H1 (cell line): ENCODE measurements at regions not wholly inside any gene's neighbourhood (a gene's known extent, or its start where the extent isn't known, plus 50 kb on each side); places are given as distances from the start of the nearest gene placed in this dataset.

Experiments
- CHD1 ChIP-seq: IDR thresholded peaks from 2 replicates; pipeline ENCODE4 v1.6.1; 2012; ENCODE audit warnings: low read depth, low read length, improper control_type of control experiment
- E2F6 ChIP-seq: IDR thresholded peaks from 2 replicates; pipeline ENCODE4 v1.6.1; 2012; ENCODE audit warnings: inconsistent platforms
- FOSL1 ChIP-seq: IDR thresholded peaks from 2 replicates; pipeline ENCODE4 v1.6.1; 2011; ENCODE audit warnings: mild to moderate bottlenecking, low read depth, low read length, moderate library complexity; ENCODE audit not compliant: insufficient read depth
- KDM5A ChIP-seq: fragments of 200-600 bp; IDR thresholded peaks from 2 replicates; pipeline ENCODE4 v1.7.1; 2012; ENCODE audit warnings: mild to moderate bottlenecking, low read length, inconsistent platforms, mixed read lengths
- MAFK ChIP-seq: IDR thresholded peaks from 2 replicates; pipeline ENCODE4 v1.6.1; 2012; ENCODE audit warnings: low read depth, mild to moderate bottlenecking, improper control_type of control experiment, low read length
- POLR2A ChIP-seq, 2 experiments: IDR thresholded peaks; 1 replicate in 1 of 2; 2 replicates in 1 of 2; pipeline ENCODE4 v1.6.1; 2011; ENCODE audit warnings: low read depth in 2 of 2, low read length in 2 of 2, mild to moderate bottlenecking in 2 of 2; ENCODE audit errors: control extremely low read depth in 1 of 2
- POU5F1 ChIP-seq: IDR thresholded peaks from 2 replicates; pipeline ENCODE4 v1.6.1; 2011; ENCODE audit warnings: low read depth, mild to moderate bottlenecking, low read length, moderate library complexity
- SP4 ChIP-seq: IDR thresholded peaks from 2 replicates; pipeline ENCODE4 v1.6.1; 2012; ENCODE audit warnings: low read length, inconsistent platforms
- TEAD4 ChIP-seq: IDR thresholded peaks from 2 replicates; pipeline ENCODE4 v1.6.1; 2012; ENCODE audit warnings: low read depth, low read length, inconsistent platforms, mixed read lengths
- ZNF274 ChIP-seq: IDR thresholded peaks from 2 replicates; pipeline ENCODE4 v1.7.0; 2012; ENCODE audit warnings: low read length, borderline replicate concordance; ENCODE audit errors: extremely low read depth
- TF ChIP-seq, protein P1 (sequence below): fragments of 300-600 bp; sonication (generic); IDR thresholded peaks from 2 replicates; pipeline ENCODE4 v1.7.1; 2012; ENCODE audit warnings: low read length, moderate library complexity, mild to moderate bottlenecking, inconsistent platforms; ENCODE audit not compliant: insufficient replicate concordance

GRCh38 chr16:50491516-50491915 lies 56.7 kb upstream of the NKD1 start (continued):
- TF ChIP-seq, protein P1, sequence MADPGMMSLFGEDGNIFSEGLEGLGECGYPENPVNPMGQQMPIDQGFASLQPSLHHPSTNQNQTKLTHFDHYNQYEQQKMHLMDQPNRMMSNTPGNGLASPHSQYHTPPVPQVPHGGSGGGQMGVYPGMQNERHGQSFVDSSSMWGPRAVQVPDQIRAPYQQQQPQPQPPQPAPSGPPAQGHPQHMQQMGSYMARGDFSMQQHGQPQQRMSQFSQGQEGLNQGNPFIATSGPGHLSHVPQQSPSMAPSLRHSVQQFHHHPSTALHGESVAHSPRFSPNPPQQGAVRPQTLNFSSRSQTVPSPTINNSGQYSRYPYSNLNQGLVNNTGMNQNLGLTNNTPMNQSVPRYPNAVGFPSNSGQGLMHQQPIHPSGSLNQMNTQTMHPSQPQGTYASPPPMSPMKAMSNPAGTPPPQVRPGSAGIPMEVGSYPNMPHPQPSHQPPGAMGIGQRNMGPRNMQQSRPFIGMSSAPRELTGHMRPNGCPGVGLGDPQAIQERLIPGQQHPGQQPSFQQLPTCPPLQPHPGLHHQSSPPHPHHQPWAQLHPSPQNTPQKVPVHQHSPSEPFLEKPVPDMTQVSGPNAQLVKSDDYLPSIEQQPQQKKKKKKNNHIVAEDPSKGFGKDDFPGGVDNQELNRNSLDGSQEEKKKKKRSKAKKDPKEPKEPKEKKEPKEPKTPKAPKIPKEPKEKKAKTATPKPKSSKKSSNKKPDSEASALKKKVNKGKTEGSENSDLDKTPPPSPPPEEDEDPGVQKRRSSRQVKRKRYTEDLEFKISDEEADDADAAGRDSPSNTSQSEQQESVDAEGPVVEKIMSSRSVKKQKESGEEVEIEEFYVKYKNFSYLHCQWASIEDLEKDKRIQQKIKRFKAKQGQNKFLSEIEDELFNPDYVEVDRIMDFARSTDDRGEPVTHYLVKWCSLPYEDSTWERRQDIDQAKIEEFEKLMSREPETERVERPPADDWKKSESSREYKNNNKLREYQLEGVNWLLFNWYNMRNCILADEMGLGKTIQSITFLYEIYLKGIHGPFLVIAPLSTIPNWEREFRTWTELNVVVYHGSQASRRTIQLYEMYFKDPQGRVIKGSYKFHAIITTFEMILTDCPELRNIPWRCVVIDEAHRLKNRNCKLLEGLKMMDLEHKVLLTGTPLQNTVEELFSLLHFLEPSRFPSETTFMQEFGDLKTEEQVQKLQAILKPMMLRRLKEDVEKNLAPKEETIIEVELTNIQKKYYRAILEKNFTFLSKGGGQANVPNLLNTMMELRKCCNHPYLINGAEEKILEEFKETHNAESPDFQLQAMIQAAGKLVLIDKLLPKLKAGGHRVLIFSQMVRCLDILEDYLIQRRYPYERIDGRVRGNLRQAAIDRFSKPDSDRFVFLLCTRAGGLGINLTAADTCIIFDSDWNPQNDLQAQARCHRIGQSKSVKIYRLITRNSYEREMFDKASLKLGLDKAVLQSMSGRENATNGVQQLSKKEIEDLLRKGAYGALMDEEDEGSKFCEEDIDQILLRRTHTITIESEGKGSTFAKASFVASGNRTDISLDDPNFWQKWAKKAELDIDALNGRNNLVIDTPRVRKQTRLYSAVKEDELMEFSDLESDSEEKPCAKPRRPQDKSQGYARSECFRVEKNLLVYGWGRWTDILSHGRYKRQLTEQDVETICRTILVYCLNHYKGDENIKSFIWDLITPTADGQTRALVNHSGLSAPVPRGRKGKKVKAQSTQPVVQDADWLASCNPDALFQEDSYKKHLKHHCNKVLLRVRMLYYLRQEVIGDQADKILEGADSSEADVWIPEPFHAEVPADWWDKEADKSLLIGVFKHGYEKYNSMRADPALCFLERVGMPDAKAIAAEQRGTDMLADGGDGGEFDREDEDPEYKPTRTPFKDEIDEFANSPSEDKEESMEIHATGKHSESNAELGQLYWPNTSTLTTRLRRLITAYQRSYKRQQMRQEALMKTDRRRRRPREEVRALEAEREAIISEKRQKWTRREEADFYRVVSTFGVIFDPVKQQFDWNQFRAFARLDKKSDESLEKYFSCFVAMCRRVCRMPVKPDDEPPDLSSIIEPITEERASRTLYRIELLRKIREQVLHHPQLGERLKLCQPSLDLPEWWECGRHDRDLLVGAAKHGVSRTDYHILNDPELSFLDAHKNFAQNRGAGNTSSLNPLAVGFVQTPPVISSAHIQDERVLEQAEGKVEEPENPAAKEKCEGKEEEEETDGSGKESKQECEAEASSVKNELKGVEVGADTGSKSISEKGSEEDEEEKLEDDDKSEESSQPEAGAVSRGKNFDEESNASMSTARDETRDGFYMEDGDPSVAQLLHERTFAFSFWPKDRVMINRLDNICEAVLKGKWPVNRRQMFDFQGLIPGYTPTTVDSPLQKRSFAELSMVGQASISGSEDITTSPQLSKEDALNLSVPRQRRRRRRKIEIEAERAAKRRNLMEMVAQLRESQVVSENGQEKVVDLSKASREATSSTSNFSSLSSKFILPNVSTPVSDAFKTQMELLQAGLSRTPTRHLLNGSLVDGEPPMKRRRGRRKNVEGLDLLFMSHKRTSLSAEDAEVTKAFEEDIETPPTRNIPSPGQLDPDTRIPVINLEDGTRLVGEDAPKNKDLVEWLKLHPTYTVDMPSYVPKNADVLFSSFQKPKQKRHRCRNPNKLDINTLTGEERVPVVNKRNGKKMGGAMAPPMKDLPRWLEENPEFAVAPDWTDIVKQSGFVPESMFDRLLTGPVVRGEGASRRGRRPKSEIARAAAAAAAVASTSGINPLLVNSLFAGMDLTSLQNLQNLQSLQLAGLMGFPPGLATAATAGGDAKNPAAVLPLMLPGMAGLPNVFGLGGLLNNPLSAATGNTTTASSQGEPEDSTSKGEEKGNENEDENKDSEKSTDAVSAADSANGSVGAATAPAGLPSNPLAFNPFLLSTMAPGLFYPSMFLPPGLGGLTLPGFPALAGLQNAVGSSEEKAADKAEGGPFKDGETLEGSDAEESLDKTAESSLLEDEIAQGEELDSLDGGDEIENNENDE: no peak
- no peak for TF ChIP-seq MAFK
- TF ChIP-seq E2F6: no peak
- TF ChIP-seq POLR2A (IDR thresholded peaks at IDR 0.05; ENCODE audit: control extremely low read depth in 1 of 2, low read depth in 2 of 2, low read length in 2 of 2): no peak
- TF ChIP-seq SP4: no peak
- no peak for TF ChIP-seq ZNF274
- TF ChIP-seq POU5F1: no peak
- no peak for TF ChIP-seq FOSL1
- no peak for TF ChIP-seq TEAD4
- TF ChIP-seq CHD1: no peak
- TF ChIP-seq KDM5A: no peak
